B cell (primary cell): ENCODE measurements at regions not wholly inside any gene's neighbourhood (a gene's known extent, or its start where the extent isn't known, plus 50 kb on each side); places are given as distances from the start of the nearest gene placed in this dataset.

Experiments used
- CTCF ChIP-seq: fragments of 200-600 bp; IDR thresholded peaks from one replicate; pipeline ENCODE4 v1.8.0; 2022; ENCODE audit warnings: antibody characterized with exemption, mild to moderate bottlenecking
- EZH2 ChIP-seq: IDR thresholded peaks from 2 replicates; pipeline ENCODE4 v1.6.1; 2012; ENCODE audit warnings: borderline replicate concordance, low read depth, mild to moderate bottlenecking, moderate library complexity, low read length; ENCODE audit not compliant: insufficient read depth, poor library complexity, severe bottlenecking

- TF ChIP-seq CTCF (no peak), EZH2 (no peak)
Observed at GRCh38 chr14:39812532-39813320, 380.5 kb upstream of the FBXO33 start.
